Tibial nerve (tissue), 4 donors: ENCODE measurements at regions not wholly inside any gene's neighbourhood (a gene's known extent, or its start where the extent isn't known, plus 50 kb on each side); places are given as distances from the start of the nearest gene placed in this dataset.

Source experiments
- DNase-seq, 2 donors: peaks; one replicate each; pipeline ENCODE4 v3.0.0-alpha.2; 2019; ENCODE audit warnings: low spot score in 2 of 2
- H3K27ac ChIP-seq, 4 donors: fragments of 200-600 bp; sonication (generic) in 3 of 4; one replicate each; pipeline ENCODE4 v1.5.1; 2017 to 2019; ENCODE audit warnings: mild to moderate bottlenecking in 1 of 4
- H3K27me3 ChIP-seq, 2 donors: fragments of 200-600 bp; sonication (generic) in 1 of 2; one replicate each; pipeline versions ENCODE4 v1.5.1 to v1.6.0; 2017 to 2019
- H3K36me3 ChIP-seq, 3 donors: fragments of 200-600 bp; sonication (generic); one replicate each; pipeline ENCODE4 v1.5.1; 2018 to 2019
- H3K4me1 ChIP-seq, 4 donors: fragments of 200-600 bp; sonication (generic) in 3 of 4; one replicate each; pipeline ENCODE4 v1.5.1; 2017 to 2019
- H3K4me3 ChIP-seq, 4 donors: fragments of 200-600 bp; sonication (generic) in 3 of 4; one replicate each; pipeline ENCODE4 v1.5.1; 2017 to 2019; ENCODE audit warnings: mild to moderate bottlenecking in 1 of 4, moderate library complexity in 1 of 4
- H3K9me3 ChIP-seq, 4 donors: fragments of 200-600 bp; sonication (generic) in 3 of 4; one replicate each; pipeline ENCODE4 v1.5.1; 2017 to 2019
- EP300 ChIP-seq, 2 donors: sonication (generic); formaldehyde crosslinking; IDR thresholded peaks; one replicate each; pipeline ENCODE4 v1.6.1; 2017; ENCODE audit warnings: antibody characterized with exemption in 2 of 2, mild to moderate bottlenecking in 1 of 2
- POLR2A ChIP-seq, 2 donors: fragments of 450-650 bp; IDR thresholded peaks; one replicate each; pipeline ENCODE4 v1.6.1; 2017; ENCODE audit warnings: antibody characterized with exemption in 2 of 2, mild to moderate bottlenecking in 2 of 2, moderate library complexity in 2 of 2
- WGBS, 2 donors: methylation state at CpG; one replicate each; pipeline ENCODE4 v1.1.5; 2018; 5-methylcytosine and 5-hydroxymethylcytosine counted together
- TF ChIP-seq, protein P1 (sequence below), 5 experiments: fragments of 200-600 bp in 3 of 5; fragments of 450-650 bp in 2 of 5; sonication (generic) in 3 of 5; IDR thresholded peaks; one replicate each; pipeline ENCODE4 v1.5.1; 2016 to 2019; ENCODE audit warnings: antibody characterized with exemption in 5 of 5, mild to moderate bottlenecking in 3 of 5, moderate library complexity in 2 of 5

DNA sequence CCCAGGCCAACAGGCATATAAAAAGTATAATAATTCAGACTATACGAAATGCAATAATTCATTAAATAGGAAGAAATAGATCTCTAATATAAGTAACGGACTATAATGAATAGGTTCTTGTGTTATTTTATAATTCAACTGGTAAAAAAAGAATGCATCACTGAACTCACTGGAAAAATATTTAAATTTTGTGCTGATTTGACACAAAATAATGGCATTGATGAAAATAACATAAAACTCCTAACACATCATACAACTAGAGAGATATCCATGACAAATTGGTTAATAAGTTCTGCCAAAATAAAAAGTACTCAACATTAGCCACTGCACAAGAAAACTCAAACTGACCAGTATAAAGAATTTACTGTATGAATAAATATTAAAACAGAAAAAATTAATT is 57.1 kb upstream of the RAB4A start:
- WGBS, 2 donors, result 55 to 81% methylated on average over 2 of the region's 2 CpGs

DNA sequence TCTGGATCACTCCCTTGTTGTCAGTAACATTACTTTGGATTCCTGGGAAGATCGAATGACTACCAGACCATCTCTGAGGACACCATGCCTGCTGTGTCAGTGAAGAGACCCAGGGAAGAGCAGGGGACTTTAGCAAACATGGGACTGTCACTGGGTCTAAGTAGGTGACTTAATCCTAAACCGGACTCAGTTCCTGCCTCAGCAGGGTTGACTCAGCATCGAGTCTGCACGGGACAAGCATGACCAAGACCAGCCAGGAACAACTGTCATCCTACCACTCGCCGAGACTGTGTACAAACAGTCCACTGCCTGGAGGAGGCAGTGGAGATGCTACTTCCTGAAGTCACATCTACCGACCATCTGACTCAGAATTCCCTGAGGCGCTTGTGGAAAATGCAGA is 53.2 kb upstream of the RAB4A start:
- no peaks in the 10 kb centered on the region for H3K27me3 ChIP-seq
- no peak for TF ChIP-seq EP300 (IDR thresholded peaks at IDR 0.05)
- TF ChIP-seq, protein P1, sequence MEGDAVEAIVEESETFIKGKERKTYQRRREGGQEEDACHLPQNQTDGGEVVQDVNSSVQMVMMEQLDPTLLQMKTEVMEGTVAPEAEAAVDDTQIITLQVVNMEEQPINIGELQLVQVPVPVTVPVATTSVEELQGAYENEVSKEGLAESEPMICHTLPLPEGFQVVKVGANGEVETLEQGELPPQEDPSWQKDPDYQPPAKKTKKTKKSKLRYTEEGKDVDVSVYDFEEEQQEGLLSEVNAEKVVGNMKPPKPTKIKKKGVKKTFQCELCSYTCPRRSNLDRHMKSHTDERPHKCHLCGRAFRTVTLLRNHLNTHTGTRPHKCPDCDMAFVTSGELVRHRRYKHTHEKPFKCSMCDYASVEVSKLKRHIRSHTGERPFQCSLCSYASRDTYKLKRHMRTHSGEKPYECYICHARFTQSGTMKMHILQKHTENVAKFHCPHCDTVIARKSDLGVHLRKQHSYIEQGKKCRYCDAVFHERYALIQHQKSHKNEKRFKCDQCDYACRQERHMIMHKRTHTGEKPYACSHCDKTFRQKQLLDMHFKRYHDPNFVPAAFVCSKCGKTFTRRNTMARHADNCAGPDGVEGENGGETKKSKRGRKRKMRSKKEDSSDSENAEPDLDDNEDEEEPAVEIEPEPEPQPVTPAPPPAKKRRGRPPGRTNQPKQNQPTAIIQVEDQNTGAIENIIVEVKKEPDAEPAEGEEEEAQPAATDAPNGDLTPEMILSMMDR (IDR thresholded peaks at IDR 0.05), result no peak
- no peak for TF ChIP-seq POLR2A (IDR thresholded peaks at IDR 0.05)
- H3K9me3 ChIP-seq, result no peaks in the 10 kb centered on the region
- H3K27ac ChIP-seq, result no peak overlapping the region
- H3K4me1 ChIP-seq, result peaks cover 0 to 11% (median 7%) of the 10 kb centered on the region in 4 donors
- H3K4me3 ChIP-seq, result no peak overlapping the region
- no peaks in the 10 kb centered on the region for H3K36me3 ChIP-seq
- WGBS, 2 donors, result 74 to 81% methylated on average over 8 of the region's 8 CpGs
- no peak for DNase-seq

More for the DNA sequence above, 57.1 kb upstream of the RAB4A start:
- no peaks in the 10 kb centered on the region for H3K4me1 ChIP-seq
- TF ChIP-seq POLR2A (IDR thresholded peaks at IDR 0.05) (no peak), EP300 (IDR thresholded peaks at IDR 0.05) (no peak)
- TF ChIP-seq, protein P1 (IDR thresholded peaks at IDR 0.05), result no peak
- no peaks in the 10 kb centered on the region for H3K27me3 ChIP-seq
- no peak overlapping the region for H3K4me3 ChIP-seq
- no peak overlapping the region for H3K27ac ChIP-seq
- H3K36me3 ChIP-seq, result no peaks in the 10 kb centered on the region
- H3K9me3 ChIP-seq, result no peaks in the 10 kb centered on the region
- no peak for DNase-seq

DNA sequence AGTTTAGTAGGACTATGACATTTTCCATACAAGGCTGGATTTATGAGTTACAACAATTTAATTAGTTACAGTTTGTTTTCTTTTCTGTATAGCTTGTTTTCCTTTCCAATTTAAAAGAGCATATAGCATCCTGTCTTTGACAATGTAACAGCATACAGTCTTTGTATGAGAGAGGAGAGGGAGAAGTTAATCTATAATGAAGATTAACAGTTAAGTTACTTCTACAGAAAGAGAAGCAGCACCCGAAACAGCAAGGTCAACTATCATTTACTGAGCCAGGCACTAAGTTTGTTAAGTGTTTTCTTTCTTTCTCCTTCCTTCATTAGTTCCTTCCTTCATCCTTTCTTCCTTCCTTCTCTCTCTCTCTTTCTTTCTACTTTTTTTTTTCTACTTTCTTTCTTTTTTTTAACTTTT is 52.3 kb upstream of the RAB4A start:
- DNase-seq, result no peak

DNA sequence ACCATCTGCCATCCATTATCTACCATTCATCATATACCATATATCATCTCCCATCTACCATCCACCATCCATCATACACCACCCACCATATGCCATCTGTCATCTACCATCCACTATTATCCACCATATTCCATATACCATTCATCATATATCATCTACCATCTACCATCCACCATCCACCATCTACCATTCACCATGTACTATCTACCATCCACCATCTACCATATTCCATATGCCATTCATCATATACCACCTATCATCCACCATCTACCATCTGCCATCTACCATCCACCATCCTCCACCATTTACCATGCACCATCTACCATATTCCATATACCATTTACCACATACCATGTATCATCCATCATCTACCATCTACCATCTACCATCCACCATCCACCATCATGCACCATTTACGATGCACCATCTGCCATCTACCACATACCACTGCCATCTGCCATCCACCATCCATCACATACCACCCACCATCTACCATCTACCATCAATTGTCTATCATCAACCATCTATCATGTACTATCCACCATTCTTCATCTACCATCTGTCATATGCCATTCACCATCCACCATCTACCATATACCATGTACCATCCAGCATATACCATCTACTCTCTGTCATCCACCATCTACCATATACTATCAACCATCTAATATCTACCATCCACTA is 50.6 kb upstream of the RAB4A start:
- H3K27me3 ChIP-seq, result no peaks in the 10 kb centered on the region
- WGBS, 2 donors, result 98 to 100% methylated on average over 1 of the region's 1 CpG
- TF ChIP-seq POLR2A (IDR thresholded peaks at IDR 0.05) (no peak), EP300 (IDR thresholded peaks at IDR 0.05) (no peak)
- TF ChIP-seq, protein P1 (IDR thresholded peaks at IDR 0.05), result no peak

More for the DNA sequence above, 52.3 kb upstream of the RAB4A start:
- no peak overlapping the region for H3K27ac ChIP-seq
- TF ChIP-seq POLR2A (IDR thresholded peaks at IDR 0.05) (no peak), EP300 (IDR thresholded peaks at IDR 0.05) (no peak)
- TF ChIP-seq, protein P1 (IDR thresholded peaks at IDR 0.05), result no peak
- H3K27me3 ChIP-seq, result no peaks in the 10 kb centered on the region
- no peaks in the 10 kb centered on the region for H3K9me3 ChIP-seq
- 47 to 51% methylated on average over 1 of the region's 1 CpG for WGBS, 2 donors
- H3K4me1 ChIP-seq, result peaks cover 0 to 11% (median 7%) of the 10 kb centered on the region in 4 donors
- no peak overlapping the region for H3K4me3 ChIP-seq
- no peaks in the 10 kb centered on the region for H3K36me3 ChIP-seq

DNA sequence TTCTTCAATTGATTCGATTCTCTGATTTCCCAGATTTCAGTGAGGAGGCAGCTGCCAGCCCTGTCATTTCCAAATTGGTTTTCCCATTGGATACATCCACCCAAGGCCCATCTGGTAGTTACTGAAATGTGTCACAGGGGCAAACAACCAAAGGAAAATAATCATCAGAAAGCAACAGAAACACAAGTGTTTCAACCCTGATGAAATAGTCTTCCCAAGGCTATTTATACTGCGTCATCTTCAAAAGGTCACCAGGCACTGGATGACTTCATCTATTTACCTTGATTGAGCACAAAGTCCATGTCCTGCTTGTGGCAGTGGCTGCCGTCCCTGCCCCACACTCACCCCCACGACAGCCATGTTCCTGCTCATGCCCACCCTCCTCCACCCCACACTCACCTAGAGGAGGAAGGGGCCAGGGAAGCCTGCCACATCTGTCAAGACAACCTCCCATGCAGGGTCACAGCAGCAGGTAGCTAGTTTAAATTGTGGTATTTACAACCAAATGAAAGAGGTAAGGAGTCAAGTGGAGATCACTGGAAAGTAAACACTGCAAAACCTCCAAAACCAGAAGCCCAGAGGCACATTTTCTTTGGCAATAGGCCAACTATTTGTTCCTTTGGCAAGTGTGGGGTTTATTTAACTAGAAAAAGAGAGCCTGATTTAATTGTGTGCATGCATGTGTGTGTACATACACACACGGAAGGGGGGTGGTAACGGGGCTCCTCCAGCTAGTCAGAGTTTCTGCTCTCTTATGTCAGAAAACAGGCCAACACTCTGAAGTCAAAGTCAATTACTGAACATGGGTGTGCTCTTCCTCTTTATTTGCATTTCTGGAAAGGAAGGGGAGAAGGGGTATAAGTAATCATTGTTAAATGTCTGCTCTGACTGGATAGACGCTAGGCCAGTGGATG is 49.5 kb upstream of the RAB4A start:
- Histone ChIP-seq H3K4me3 (no peak overlapping the region), H3K36me3 (no peaks in the 10 kb centered on the region), H3K27me3 (no peaks in the 10 kb centered on the region), H3K4me1 (peaks cover 0 to 19% (median 7%) of the 10 kb centered on the region in 4 donors), H3K27ac (peak overlapping the region; percentile 9 to 67 (median 44)), H3K9me3 (no peaks in the 10 kb centered on the region)
- 43 to 51% methylated on average over 7 of the region's 7 CpGs for WGBS, 2 donors
- TF ChIP-seq, protein P1 (IDR thresholded peaks at IDR 0.05), result no peak
- peak in 1 of 2 donors; percentile 37 for TF ChIP-seq EP300 (IDR thresholded peaks at IDR 0.05)
- DNase-seq, result no peak

More for the DNA sequence above, 50.6 kb upstream of the RAB4A start:
- Histone ChIP-seq H3K27ac (peak overlapping the region in 2 of 4 donors; percentile 9 to 62), H3K4me1 (peaks cover 0 to 17% (median 7%) of the 10 kb centered on the region in 4 donors), H3K4me3 (no peak overlapping the region), H3K9me3 (no peaks in the 10 kb centered on the region), H3K36me3 (no peaks in the 10 kb centered on the region)
- DNase-seq, result no peak
